ENCODE measurements at regions not wholly inside any gene's neighbourhood (a gene's known extent, or its start where the extent isn't known, plus 50 kb on each side); places are given as distances from the start of the nearest gene placed in this dataset.
"Not testable (repeated sequence)": the region's sequence is repeated elsewhere in the genome, so short reads cannot be mapped to it uniquely, and the experiment has no call there.

- in situ Hi-C loops (cut with HindIII; ENCODE audit: low sequenced_read_pairs) = no loop called here
- no peak for DNase-seq (ENCODE audit: low read depth)
- H3K4me3 ChIP-seq (ENCODE audit: low read depth, low read length) = no peak overlapping the region
- no peak for TF ChIP-seq CTCF (IDR thresholded peaks at IDR 0.05; ENCODE audit: low read depth, low read length, missing control alignments)
Observed at GRCh38 chr6:159564456-159564855, 128.6 kb downstream of the SOD2 start.

DNA sequence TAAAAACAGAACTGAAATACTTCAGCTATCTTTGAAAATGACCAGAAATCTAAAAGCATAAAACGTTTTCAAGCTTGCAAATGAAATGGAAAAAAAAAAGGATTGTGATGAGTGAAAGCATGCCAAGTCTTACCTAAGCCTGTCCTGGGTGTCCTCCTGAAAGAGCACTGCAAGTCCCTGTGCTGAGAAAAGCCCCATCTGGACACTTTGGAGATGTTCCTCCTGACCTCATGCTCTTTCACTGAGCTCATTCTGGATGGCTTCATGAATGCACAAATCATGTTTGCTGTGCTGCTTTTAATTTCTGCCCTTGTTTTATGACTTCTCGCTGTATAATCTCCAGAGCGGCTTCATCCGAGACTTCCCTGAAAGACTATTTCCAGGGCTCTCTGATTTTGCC is 136.0 kb downstream of the SOD2 start:
- H3K4me3 ChIP-seq (ENCODE audit: low read depth, low read length) = no peak overlapping the region
- in situ Hi-C loops (cut with HindIII; ENCODE audit: low sequenced_read_pairs) = no loop called here
- TF ChIP-seq CTCF (IDR thresholded peaks at IDR 0.05; ENCODE audit: low read depth, low read length, missing control alignments) = no peak
- DNase-seq (ENCODE audit: low read depth) = no peak

DNA sequence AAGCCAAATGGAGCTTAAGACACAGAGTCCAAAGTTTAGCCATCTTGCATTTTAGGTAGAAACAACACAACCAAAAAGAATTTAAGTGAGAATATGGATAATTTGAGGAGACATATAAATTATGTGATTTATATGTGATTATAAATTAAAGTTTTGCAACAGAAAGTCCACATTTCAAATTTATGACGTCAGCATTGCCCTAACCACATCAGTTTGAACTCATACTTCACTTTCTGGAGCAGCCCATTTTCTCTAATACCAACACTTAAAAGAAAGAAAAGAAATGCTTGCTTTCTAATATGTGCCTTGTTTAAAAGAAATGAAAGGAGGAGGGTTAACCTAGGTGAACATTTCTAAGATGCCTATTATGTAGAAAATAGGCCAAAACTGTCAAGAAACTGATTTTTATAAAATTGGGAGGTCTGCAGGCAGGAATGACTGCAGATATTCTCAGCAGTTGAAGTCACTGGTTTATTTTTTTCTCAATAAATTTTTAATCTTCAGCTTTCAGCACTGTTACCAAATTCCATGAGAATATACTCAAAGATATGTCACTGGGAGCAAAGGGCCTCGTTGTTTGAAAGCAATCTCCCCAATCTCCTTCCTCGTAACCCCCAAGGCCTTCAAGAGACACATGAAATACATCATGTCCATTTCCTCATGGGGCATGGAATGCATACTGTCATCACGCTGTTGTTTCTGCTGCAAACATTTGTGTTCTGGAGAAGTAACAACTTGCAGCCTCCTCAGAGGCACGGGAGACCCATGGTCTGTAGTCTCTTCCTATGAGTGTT is 137.8 kb downstream of the SOD2 start:
- TF ChIP-seq CTCF (IDR thresholded peaks at IDR 0.05; ENCODE audit: low read depth, low read length, missing control alignments) = no peak
- in situ Hi-C loops (cut with HindIII; ENCODE audit: low sequenced_read_pairs) = no loop called here
- no peak for DNase-seq (ENCODE audit: low read depth)
- H3K4me3 ChIP-seq (ENCODE audit: low read depth, low read length) = no peak overlapping the region

- no peak for TF ChIP-seq CTCF (IDR thresholded peaks at IDR 0.05; ENCODE audit: low read depth, low read length, missing control alignments)
- in situ Hi-C loops (cut with HindIII; ENCODE audit: low sequenced_read_pairs) = no loop called here
- H3K4me3 ChIP-seq (ENCODE audit: low read depth, low read length) = no peak overlapping the region
- DNase-seq (ENCODE audit: low read depth) = no peak
Observed at GRCh38 chr6:159541296-159541695, 151.7 kb downstream of the SOD2 start.

- DNase-seq (ENCODE audit: low read depth) = no peak
- in situ Hi-C loops (cut with HindIII; ENCODE audit: low sequenced_read_pairs) = no loop called here
- no peak overlapping the region for H3K4me3 ChIP-seq (ENCODE audit: low read depth, low read length)
- TF ChIP-seq CTCF (IDR thresholded peaks at IDR 0.05; ENCODE audit: low read depth, low read length, missing control alignments) = no peak
Observed at GRCh38 chr6:159540883-159541282, 152.2 kb downstream of the SOD2 start.

GRCh38 chr6:159540152-159540551 is 152.9 kb downstream of the SOD2 start:
- no peak for DNase-seq (ENCODE audit: low read depth)
- in situ Hi-C loops (cut with HindIII; ENCODE audit: low sequenced_read_pairs) = no loop called here
- no peak for TF ChIP-seq CTCF (IDR thresholded peaks at IDR 0.05; ENCODE audit: low read depth, low read length, missing control alignments)
- H3K4me3 ChIP-seq (ENCODE audit: low read depth, low read length) = no peak overlapping the region

DNA sequence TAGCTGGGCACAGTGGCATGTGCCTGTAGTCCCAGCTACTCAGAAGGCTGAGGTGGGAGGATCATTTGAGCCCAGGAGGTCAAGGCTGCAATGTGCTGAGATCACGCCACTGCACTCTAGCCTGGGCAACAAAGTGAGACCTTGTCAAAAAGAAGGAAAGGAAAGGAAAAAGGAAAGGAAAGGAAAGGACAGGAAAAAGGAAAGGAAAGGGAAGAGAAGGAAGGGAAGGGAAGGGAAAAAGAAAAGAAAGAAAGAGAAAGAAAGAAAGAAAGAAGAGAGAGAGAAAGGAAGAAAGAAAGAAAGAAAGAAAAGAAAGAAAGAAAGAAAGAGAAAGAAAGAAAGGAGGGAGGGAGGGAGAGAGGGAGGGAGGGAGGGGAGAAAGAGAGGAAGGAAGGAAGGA is 155.0 kb downstream of the SOD2 start:
- in situ Hi-C loops (cut with HindIII; ENCODE audit: low sequenced_read_pairs); DNase-seq (ENCODE audit: low read depth); H3K4me3 ChIP-seq (ENCODE audit: low read depth, low read length): not testable (repeated sequence)

Data from astrocyte of the cerebellum (primary cell).